Spleen (tissue), 11 donors: ENCODE measurements at regions not wholly inside any gene's neighbourhood (a gene's known extent, or its start where the extent isn't known, plus 50 kb on each side); places are given as distances from the start of the nearest gene placed in this dataset.
"Not testable (repeated sequence)": the region's sequence is repeated elsewhere in the genome, so short reads cannot be mapped to it uniquely, and the experiment has no call there.

Experiments used
- DNase-seq: peaks from one replicate; pipeline ENCODE4 v3.0.0-alpha.2; 2020
- H3K27ac ChIP-seq, 8 donors: fragments of 200-600 bp; sonication (generic) in 7 of 8; 1 replicate in 4 of 8; 2 replicates in 4 of 8; pipeline versions ENCODE4 v1.5.0 to v1.8.0; 2016 to 2021; ENCODE audit warnings: inconsistent platforms in 4 of 8, mild to moderate bottlenecking in 4 of 8, moderate library complexity in 1 of 8
- H3K27me3 ChIP-seq, 7 donors: fragments of 200-600 bp; sonication (generic) in 6 of 7; replicated peaks in 1 of 7; 1 replicate in 4 of 7; 2 replicates in 3 of 7; pipeline versions ENCODE4 v1.5.0 to v1.8.0; 2016 to 2021; ENCODE audit warnings: inconsistent platforms in 3 of 7, mild to moderate bottlenecking in 1 of 7
- H3K36me3 ChIP-seq, 6 donors: fragments of 200-600 bp; sonication (generic) in 5 of 6; 1 replicate in 4 of 6; 2 replicates in 2 of 6; pipeline versions ENCODE4 v1.5.0 to v1.8.0; 2016 to 2021; ENCODE audit warnings: inconsistent platforms in 2 of 6
- H3K4me1 ChIP-seq, 6 donors: fragments of 200-600 bp; sonication (generic) in 5 of 6; 1 replicate in 3 of 6; 2 replicates in 3 of 6; pipeline versions ENCODE4 v1.5.0 to v1.8.0; 2016 to 2021; ENCODE audit warnings: inconsistent platforms in 3 of 6
- H3K4me3 ChIP-seq, 8 donors: fragments of 200-600 bp; sonication (generic) in 7 of 8; 1 replicate in 4 of 8; 2 replicates in 4 of 8; pipeline versions ENCODE4 v1.5.0 to v1.8.0; 2016 to 2021; ENCODE audit warnings: inconsistent platforms in 4 of 8, mild to moderate bottlenecking in 4 of 8, moderate library complexity in 2 of 8
- H3K9me3 ChIP-seq, 8 donors: fragments of 200-600 bp; sonication (generic) in 7 of 8; 1 replicate in 4 of 8; 2 replicates in 4 of 8; pipeline versions ENCODE4 v1.5.0 to v1.8.0; 2016 to 2021; ENCODE audit warnings: inconsistent platforms in 4 of 8
- CTCF ChIP-seq, 11 experiments: fragments of 200-600 bp in 7 of 11; fragments of 450-650 bp in 4 of 11; sonication (generic) in 4 of 11; IDR thresholded peaks in 8 of 11; conservative IDR thresholded peaks in 3 of 11; 1 replicate in 7 of 11; 2 replicates in 4 of 11; pipeline versions ENCODE4 v1.4.0 to v1.8.0; 2016 to 2021; ENCODE audit warnings: antibody characterized with exemption in 11 of 11, inconsistent platforms in 4 of 11, mild to moderate bottlenecking in 1 of 11
- POLR2A ChIP-seq, 3 donors: fragments of 450-650 bp; IDR thresholded peaks; one replicate each; pipeline ENCODE4 v1.5.1; 2017; ENCODE audit warnings: antibody characterized with exemption in 3 of 3, mild to moderate bottlenecking in 1 of 3
- POLR2AphosphoS5 ChIP-seq, 3 donors: sonication (generic); formaldehyde crosslinking; IDR thresholded peaks; one replicate each; pipeline ENCODE4 v1.5.1; 2017; ENCODE audit warnings: antibody characterized with exemption in 3 of 3
- WGBS, 5 donors: extraction: QIAGEN DNeasy Blood & Tissue Kit in 3 of 5; methylation state at CpG; one replicate each; pipeline versions ENCODE4 v1.1.5 to v1.1.7; 2013 to 2018; 5-methylcytosine and 5-hydroxymethylcytosine counted together
- intact Hi-C: fragments of 100-400 bp; cut with DNase I; formaldehyde crosslinking; loops from one replicate; pipeline ENCODE4 v1.15.0; 2023; ENCODE audit warnings: low total_unique reads
- donor health status: healthy with polysubstance abuse.
- donor health status: DM: no; HTN: no; CAD: no; lungs with moderate emphysema.
- donor health status: DM: no; HTN: no; CAD: no.
- donor health status: Bipolar disorder and iron deficiency.
- donor health status: healthy.
- donor health status: DM: no; HTN: no; CAD: no.
- donor health status: DM: yes; HTN: yes; CAD: no.

DNA sequence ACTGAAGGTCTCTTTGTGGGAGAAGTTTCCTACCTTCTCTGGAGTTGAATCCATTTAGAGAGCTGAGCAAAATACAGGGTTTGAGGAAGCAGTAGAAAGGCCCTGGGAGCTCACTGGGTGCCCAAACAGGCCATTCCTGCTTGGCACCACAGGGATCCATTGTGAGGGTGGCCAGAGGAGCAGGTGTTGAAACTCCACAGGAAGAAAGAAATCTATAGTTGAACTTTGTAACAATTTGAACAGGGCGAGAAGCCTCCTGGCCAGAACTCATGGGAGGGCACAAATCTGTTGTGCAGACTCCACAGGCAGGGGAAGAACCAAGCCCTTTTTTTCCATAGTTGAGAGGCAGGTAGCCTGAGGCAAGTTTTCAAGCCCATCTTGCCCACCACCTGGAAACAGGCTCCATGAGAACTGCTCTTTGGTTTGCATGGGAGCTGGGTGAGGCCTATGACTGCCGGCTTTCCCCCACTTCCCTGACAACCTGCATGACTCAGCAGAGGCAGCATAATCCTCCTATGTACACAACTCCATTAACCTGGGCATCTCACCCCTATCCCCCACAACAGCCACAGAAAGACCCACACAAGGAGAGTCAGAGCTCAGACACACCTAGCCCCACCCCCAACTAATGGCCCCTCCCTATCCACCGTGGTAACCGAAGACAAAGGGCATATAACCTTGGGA lies 1053.0 kb downstream of the TSN start:
- H3K27ac ChIP-seq, result no peak overlapping the region
- intact Hi-C loops, result no loop called here
- no peaks in the 10 kb centered on the region for H3K27me3 ChIP-seq
- peaks cover 0 to 25% (median 6%) of the 10 kb centered on the region in 8 donors for H3K9me3 ChIP-seq
- 90 to 96% (median 93%) methylated on average over 4 of the region's 4 CpGs for WGBS, 5 donors
- no peaks in the 10 kb centered on the region for H3K36me3 ChIP-seq
- no peak overlapping the region for H3K4me3 ChIP-seq
- no peaks in the 10 kb centered on the region for H3K4me1 ChIP-seq
- TF ChIP-seq POLR2AphosphoS5 (IDR thresholded peaks at IDR 0.05) (no peak), POLR2A (IDR thresholded peaks at IDR 0.05) (no peak), CTCF (IDR thresholded peaks at IDR 0.05 in 8 of 11, conservative IDR thresholded peaks at IDR 0.05 in 3 of 11) (no peak)
- no peak for DNase-seq

DNA sequence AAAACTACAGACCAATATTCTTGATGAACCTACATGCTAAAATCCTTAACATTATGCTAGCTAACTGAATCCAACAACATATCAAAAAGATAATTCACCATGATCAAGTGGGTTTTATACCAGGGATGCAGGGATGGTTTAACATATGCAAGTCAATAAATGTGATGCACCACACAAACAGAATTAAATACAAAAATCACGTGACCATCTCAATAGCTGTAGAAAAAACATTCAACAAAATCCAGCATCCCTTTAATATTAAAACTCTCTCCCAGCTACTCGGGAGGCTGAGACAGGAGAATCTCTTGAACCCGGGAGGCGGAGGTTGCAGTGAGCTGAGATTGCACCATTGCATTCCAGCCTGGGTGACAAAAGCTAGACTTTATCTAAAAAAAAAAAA lies 1056.8 kb downstream of the TSN start:
- WGBS, 5 donors, result 71 to 87% (median 78%) methylated on average over 4 of the region's 4 CpGs
- H3K36me3 ChIP-seq, H3K4me3 ChIP-seq, intact Hi-C loops, H3K27me3 ChIP-seq, DNase-seq, H3K27ac ChIP-seq, H3K4me1 ChIP-seq: not testable (repeated sequence)
- peaks cover 0 to 25% (median 6%) of the 10 kb centered on the region in 8 donors for H3K9me3 ChIP-seq

- H3K4me1 ChIP-seq, result no peaks in the 10 kb centered on the region
- WGBS, 5 donors, result 80 to 100% (median 96%) methylated on average over 1 of the region's 1 CpG
- H3K27me3 ChIP-seq, result no peaks in the 10 kb centered on the region
- H3K27ac ChIP-seq, result no peak overlapping the region
- TF ChIP-seq POLR2A (IDR thresholded peaks at IDR 0.05) (no peak), POLR2AphosphoS5 (IDR thresholded peaks at IDR 0.05) (no peak), CTCF (IDR thresholded peaks at IDR 0.05 in 8 of 11, conservative IDR thresholded peaks at IDR 0.05 in 3 of 11) (no peak)
- H3K36me3 ChIP-seq, result no peaks in the 10 kb centered on the region
- DNase-seq, result no peak
- H3K4me3 ChIP-seq, result no peak overlapping the region
- intact Hi-C loops, result no loop called here
- H3K9me3 ChIP-seq, result peaks cover 0 to 7% (median 0%) of the 10 kb centered on the region in 8 donors
Measured at GRCh38 chr2:122815120-122815519, 1059.7 kb downstream of the TSN start.

- Histone ChIP-seq H3K4me1 (no peaks in the 10 kb centered on the region), H3K9me3 (peaks cover 0 to 10% (median 0%) of the 10 kb centered on the region in 8 donors), H3K36me3 (no peaks in the 10 kb centered on the region), H3K27me3 (no peaks in the 10 kb centered on the region), H3K27ac (no peak overlapping the region), H3K4me3 (no peak overlapping the region)
- intact Hi-C loops, result no loop called here
- 59 to 73% (median 61%) methylated on average over 3 of the region's 3 CpGs for WGBS, 5 donors
- DNase-seq, result no peak
- TF ChIP-seq POLR2A (IDR thresholded peaks at IDR 0.05), result no peak
- TF ChIP-seq POLR2AphosphoS5 (IDR thresholded peaks at IDR 0.05), result no peak
- TF ChIP-seq CTCF (IDR thresholded peaks at IDR 0.05 in 8 of 11, conservative IDR thresholded peaks at IDR 0.05 in 3 of 11), result no peak
Measured at GRCh38 chr2:122816803-122817202, 1061.4 kb downstream of the TSN start.
